H1 (cell line): ENCODE measurements at regions not wholly inside any gene's neighbourhood (a gene's known extent, or its start where the extent isn't known, plus 50 kb on each side); places are given as distances from the start of the nearest gene placed in this dataset.

Experiments
- ASH2L ChIP-seq: fragments of 200-600, 300-600 bp; sonication (generic); IDR thresholded peaks from one replicate; pipeline ENCODE4 v1.7.1; 2017; ENCODE audit warnings: low read length
- CHD2 ChIP-seq: IDR thresholded peaks from 2 replicates; pipeline ENCODE4 v1.6.1; 2012; ENCODE audit warnings: low read length, improper control_type of control experiment
- CREB1 ChIP-seq: IDR thresholded peaks from 2 replicates; pipeline ENCODE4 v1.6.1; 2012; ENCODE audit warnings: inconsistent platforms
- CTCF ChIP-seq, 3 experiments: IDR thresholded peaks; 1 replicate in 2 of 3; 2 replicates in 1 of 3; pipeline versions ENCODE4 v1.5.1 to v1.6.1; 2011; ENCODE audit warnings: low read length in 3 of 3, mild to moderate bottlenecking in 3 of 3, inconsistent platforms in 2 of 3, low read depth in 1 of 3, moderate library complexity in 1 of 3; ENCODE audit not compliant: insufficient read depth in 1 of 3; ENCODE audit errors: control extremely low read depth in 1 of 3
- EP300 ChIP-seq, 2 experiments: IDR thresholded peaks; 1 replicate in 1 of 2; 2 replicates in 1 of 2; pipeline ENCODE4 v1.6.1; 2011 to 2012; ENCODE audit warnings: low read depth in 2 of 2, low read length in 2 of 2, mild to moderate bottlenecking in 2 of 2, borderline replicate concordance in 1 of 2, inconsistent platforms in 1 of 2, moderate library complexity in 1 of 2
- GABPA ChIP-seq: IDR thresholded peaks from 2 replicates; pipeline ENCODE4 v1.6.1; 2011; ENCODE audit warnings: mild to moderate bottlenecking, low read length, moderate library complexity, borderline replicate concordance; ENCODE audit not compliant: insufficient read depth
- PHF8 ChIP-seq: fragments of 200-600 bp; sonication (generic); conservative IDR thresholded peaks from 2 replicates; pipeline ENCODE4 v1.7.1; 2012; ENCODE audit warnings: low read depth, mild to moderate bottlenecking, inconsistent platforms, low read length, moderate library complexity
- POLR2A ChIP-seq, 2 experiments: IDR thresholded peaks; 1 replicate in 1 of 2; 2 replicates in 1 of 2; pipeline ENCODE4 v1.6.1; 2011; ENCODE audit warnings: low read depth in 2 of 2, low read length in 2 of 2, mild to moderate bottlenecking in 2 of 2; ENCODE audit errors: control extremely low read depth in 1 of 2
- POLR2AphosphoS5 ChIP-seq: IDR thresholded peaks from 2 replicates; pipeline ENCODE4 v1.6.1; 2011; ENCODE audit warnings: low read depth, low read length
- SUZ12 ChIP-seq: fragments of 200-600 bp; sonication (generic); IDR thresholded peaks from 2 replicates; pipeline ENCODE4 v1.6.1; 2012; ENCODE audit warnings: mild to moderate bottlenecking, inconsistent platforms, low read length, moderate library complexity, mixed read lengths
- TEAD4 ChIP-seq: IDR thresholded peaks from 2 replicates; pipeline ENCODE4 v1.6.1; 2012; ENCODE audit warnings: low read depth, low read length, inconsistent platforms, mixed read lengths
- TF ChIP-seq, protein P1 (sequence below): IDR thresholded peaks from 2 replicates; pipeline ENCODE4 v1.6.1; 2011; ENCODE audit warnings: low read length, improper control_type of control experiment
- TF ChIP-seq, protein P2 (sequence below): fragments of 300-600 bp; sonication (generic); IDR thresholded peaks from 2 replicates; pipeline ENCODE4 v1.7.1; 2012; ENCODE audit warnings: low read length, moderate library complexity, mild to moderate bottlenecking, inconsistent platforms; ENCODE audit not compliant: insufficient replicate concordance

GRCh38 chr5:74919041-74919440 is 52.9 kb upstream of the FAM169A start:
- TF ChIP-seq CTCF (IDR thresholded peaks at IDR 0.05; ENCODE audit: control extremely low read depth in 1 of 3, insufficient read depth in 1 of 3, low read depth in 1 of 3, low read length in 3 of 3) (no peak), EP300 (IDR thresholded peaks at IDR 0.05; ENCODE audit: borderline replicate concordance in 1 of 2, low read depth in 2 of 2, low read length in 2 of 2) (no peak), ASH2L (no peak), GABPA (no peak), POLR2AphosphoS5 (no peak), PHF8 (no peak), CREB1 (no peak), POLR2A (IDR thresholded peaks at IDR 0.05; ENCODE audit: control extremely low read depth in 1 of 2, low read depth in 2 of 2, low read length in 2 of 2) (no peak), SUZ12 (no peak), TEAD4 (no peak), CHD2 (no peak)
- TF ChIP-seq, protein P1, sequence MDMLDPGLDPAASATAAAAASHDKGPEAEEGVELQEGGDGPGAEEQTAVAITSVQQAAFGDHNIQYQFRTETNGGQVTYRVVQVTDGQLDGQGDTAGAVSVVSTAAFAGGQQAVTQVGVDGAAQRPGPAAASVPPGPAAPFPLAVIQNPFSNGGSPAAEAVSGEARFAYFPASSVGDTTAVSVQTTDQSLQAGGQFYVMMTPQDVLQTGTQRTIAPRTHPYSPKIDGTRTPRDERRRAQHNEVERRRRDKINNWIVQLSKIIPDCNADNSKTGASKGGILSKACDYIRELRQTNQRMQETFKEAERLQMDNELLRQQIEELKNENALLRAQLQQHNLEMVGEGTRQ, result no peak
- TF ChIP-seq, protein P2, sequence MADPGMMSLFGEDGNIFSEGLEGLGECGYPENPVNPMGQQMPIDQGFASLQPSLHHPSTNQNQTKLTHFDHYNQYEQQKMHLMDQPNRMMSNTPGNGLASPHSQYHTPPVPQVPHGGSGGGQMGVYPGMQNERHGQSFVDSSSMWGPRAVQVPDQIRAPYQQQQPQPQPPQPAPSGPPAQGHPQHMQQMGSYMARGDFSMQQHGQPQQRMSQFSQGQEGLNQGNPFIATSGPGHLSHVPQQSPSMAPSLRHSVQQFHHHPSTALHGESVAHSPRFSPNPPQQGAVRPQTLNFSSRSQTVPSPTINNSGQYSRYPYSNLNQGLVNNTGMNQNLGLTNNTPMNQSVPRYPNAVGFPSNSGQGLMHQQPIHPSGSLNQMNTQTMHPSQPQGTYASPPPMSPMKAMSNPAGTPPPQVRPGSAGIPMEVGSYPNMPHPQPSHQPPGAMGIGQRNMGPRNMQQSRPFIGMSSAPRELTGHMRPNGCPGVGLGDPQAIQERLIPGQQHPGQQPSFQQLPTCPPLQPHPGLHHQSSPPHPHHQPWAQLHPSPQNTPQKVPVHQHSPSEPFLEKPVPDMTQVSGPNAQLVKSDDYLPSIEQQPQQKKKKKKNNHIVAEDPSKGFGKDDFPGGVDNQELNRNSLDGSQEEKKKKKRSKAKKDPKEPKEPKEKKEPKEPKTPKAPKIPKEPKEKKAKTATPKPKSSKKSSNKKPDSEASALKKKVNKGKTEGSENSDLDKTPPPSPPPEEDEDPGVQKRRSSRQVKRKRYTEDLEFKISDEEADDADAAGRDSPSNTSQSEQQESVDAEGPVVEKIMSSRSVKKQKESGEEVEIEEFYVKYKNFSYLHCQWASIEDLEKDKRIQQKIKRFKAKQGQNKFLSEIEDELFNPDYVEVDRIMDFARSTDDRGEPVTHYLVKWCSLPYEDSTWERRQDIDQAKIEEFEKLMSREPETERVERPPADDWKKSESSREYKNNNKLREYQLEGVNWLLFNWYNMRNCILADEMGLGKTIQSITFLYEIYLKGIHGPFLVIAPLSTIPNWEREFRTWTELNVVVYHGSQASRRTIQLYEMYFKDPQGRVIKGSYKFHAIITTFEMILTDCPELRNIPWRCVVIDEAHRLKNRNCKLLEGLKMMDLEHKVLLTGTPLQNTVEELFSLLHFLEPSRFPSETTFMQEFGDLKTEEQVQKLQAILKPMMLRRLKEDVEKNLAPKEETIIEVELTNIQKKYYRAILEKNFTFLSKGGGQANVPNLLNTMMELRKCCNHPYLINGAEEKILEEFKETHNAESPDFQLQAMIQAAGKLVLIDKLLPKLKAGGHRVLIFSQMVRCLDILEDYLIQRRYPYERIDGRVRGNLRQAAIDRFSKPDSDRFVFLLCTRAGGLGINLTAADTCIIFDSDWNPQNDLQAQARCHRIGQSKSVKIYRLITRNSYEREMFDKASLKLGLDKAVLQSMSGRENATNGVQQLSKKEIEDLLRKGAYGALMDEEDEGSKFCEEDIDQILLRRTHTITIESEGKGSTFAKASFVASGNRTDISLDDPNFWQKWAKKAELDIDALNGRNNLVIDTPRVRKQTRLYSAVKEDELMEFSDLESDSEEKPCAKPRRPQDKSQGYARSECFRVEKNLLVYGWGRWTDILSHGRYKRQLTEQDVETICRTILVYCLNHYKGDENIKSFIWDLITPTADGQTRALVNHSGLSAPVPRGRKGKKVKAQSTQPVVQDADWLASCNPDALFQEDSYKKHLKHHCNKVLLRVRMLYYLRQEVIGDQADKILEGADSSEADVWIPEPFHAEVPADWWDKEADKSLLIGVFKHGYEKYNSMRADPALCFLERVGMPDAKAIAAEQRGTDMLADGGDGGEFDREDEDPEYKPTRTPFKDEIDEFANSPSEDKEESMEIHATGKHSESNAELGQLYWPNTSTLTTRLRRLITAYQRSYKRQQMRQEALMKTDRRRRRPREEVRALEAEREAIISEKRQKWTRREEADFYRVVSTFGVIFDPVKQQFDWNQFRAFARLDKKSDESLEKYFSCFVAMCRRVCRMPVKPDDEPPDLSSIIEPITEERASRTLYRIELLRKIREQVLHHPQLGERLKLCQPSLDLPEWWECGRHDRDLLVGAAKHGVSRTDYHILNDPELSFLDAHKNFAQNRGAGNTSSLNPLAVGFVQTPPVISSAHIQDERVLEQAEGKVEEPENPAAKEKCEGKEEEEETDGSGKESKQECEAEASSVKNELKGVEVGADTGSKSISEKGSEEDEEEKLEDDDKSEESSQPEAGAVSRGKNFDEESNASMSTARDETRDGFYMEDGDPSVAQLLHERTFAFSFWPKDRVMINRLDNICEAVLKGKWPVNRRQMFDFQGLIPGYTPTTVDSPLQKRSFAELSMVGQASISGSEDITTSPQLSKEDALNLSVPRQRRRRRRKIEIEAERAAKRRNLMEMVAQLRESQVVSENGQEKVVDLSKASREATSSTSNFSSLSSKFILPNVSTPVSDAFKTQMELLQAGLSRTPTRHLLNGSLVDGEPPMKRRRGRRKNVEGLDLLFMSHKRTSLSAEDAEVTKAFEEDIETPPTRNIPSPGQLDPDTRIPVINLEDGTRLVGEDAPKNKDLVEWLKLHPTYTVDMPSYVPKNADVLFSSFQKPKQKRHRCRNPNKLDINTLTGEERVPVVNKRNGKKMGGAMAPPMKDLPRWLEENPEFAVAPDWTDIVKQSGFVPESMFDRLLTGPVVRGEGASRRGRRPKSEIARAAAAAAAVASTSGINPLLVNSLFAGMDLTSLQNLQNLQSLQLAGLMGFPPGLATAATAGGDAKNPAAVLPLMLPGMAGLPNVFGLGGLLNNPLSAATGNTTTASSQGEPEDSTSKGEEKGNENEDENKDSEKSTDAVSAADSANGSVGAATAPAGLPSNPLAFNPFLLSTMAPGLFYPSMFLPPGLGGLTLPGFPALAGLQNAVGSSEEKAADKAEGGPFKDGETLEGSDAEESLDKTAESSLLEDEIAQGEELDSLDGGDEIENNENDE, result no peak
